COLO668 (cell line): ENCODE measurements at regions not wholly inside any gene's neighbourhood (a gene's known extent, or its start where the extent isn't known, plus 50 kb on each side); places are given as distances from the start of the nearest gene placed in this dataset.

ENCODE experiments used
- DNase-seq: peaks from one replicate; lab custom pipeline; 2025; ENCODE audit not compliant: unreplicated experiment; lab: John Stamatoyannopoulos, UW

GRCh38 chr13:55402870-55403269, 1737.8 kb upstream of the PRR20A start:
- no peak for DNase-seq

- no peak for DNase-seq
Measured at GRCh38 chr13:55403887-55404487, 1736.7 kb upstream of the PRR20A start.

- no peak for DNase-seq
Measured at GRCh38 chr13:55410398-55411330, 1730.1 kb upstream of the PRR20A start.

- DNase-seq: no peak
Measured at GRCh38 chr13:55418095-55418494, 1722.6 kb upstream of the PRR20A start.

GRCh38 chr13:55432814-55433213, 1707.9 kb upstream of the PRR20A start:
- DNase-seq: no peak

- no peak for DNase-seq
Measured at GRCh38 chr13:55437162-55437561, 1703.6 kb upstream of the PRR20A start.

- DNase-seq: peak; percentile 16
Measured at GRCh38 chr13:55439450-55439849, 1701.3 kb upstream of the PRR20A start.

- DNase-seq: no peak
Measured at GRCh38 chr13:55440465-55441085, 1700.1 kb upstream of the PRR20A start.

- DNase-seq: no peak
Measured at GRCh38 chr13:55464222-55464621, 1676.5 kb upstream of the PRR20A start.

- DNase-seq: no peak
Measured at GRCh38 chr13:55467476-55467875, 1673.2 kb upstream of the PRR20A start.

- DNase-seq: no peak
Measured at GRCh38 chr13:55483626-55484158, 1657.0 kb upstream of the PRR20A start.

- DNase-seq: no peak
Measured at GRCh38 chr13:55493297-55493696, 1647.4 kb upstream of the PRR20A start.

- no peak for DNase-seq
Measured at GRCh38 chr13:55497486-55497885, 1643.2 kb upstream of the PRR20A start.

GRCh38 chr13:55500694-55501093, 1640.0 kb upstream of the PRR20A start:
- DNase-seq: no peak

GRCh38 chr13:55516610-55517009, 1624.1 kb upstream of the PRR20A start:
- no peak for DNase-seq

- DNase-seq: peak; percentile 24
Measured at GRCh38 chr13:55517312-55517711, 1623.4 kb upstream of the PRR20A start.

- no peak for DNase-seq
Measured at GRCh38 chr13:55528434-55528833, 1612.3 kb upstream of the PRR20A start.

- no peak for DNase-seq
Measured at GRCh38 chr13:55534306-55534705, 1606.4 kb upstream of the PRR20A start.

- no peak for DNase-seq
Measured at GRCh38 chr13:55538424-55538823, 1602.3 kb upstream of the PRR20A start.

GRCh38 chr13:55543053-55543452, 1597.7 kb upstream of the PRR20A start:
- DNase-seq: no peak

- no peak for DNase-seq
Measured at GRCh38 chr13:55550624-55551023, 1590.1 kb upstream of the PRR20A start.

- no peak for DNase-seq
Measured at GRCh38 chr13:55553701-55554100, 1587.0 kb upstream of the PRR20A start.
